GM23338 (cell line): ENCODE measurements at regions not wholly inside any gene's neighbourhood (a gene's known extent, or its start where the extent isn't known, plus 50 kb on each side); places are given as distances from the start of the nearest gene placed in this dataset.

Experiments
- ATAC-seq: fragments of 200-7000 bp; cut with Tn5 transposase; 3 replicates; pipeline ENCODE4 v1.9.1; 2020
- DNase-seq: peaks from one replicate; pipeline ENCODE4 v3.0.0-alpha.2; 2015; ENCODE audit warnings: low spot score
- H2AFZ ChIP-seq: fragments of 200-600 bp; sonication (generic); 2 replicates; pipeline ENCODE4 v1.8.0; 2016; ENCODE audit warnings: antibody characterized with exemption, mild to moderate bottlenecking, moderate library complexity
- H3F3A ChIP-seq: fragments of 200-600 bp; sonication (generic); replicated peaks from 2 replicates; pipeline ENCODE4 v1.8.0; 2017; ENCODE audit warnings: antibody characterized with exemption, mixed run types, low read depth
- H3K27ac ChIP-seq: fragments of 200-600 bp; sonication (generic); 2 replicates; pipeline ENCODE4 v1.6.1; 2016; ENCODE audit warnings: low read depth
- H3K27me3 ChIP-seq: fragments of 200-600 bp; sonication (generic); 2 replicates; pipeline ENCODE4 v1.8.0; 2016; ENCODE audit warnings: mild to moderate bottlenecking, mixed run types, moderate library complexity; ENCODE audit not compliant: insufficient read depth
- H3K36me3 ChIP-seq: fragments of 200-600 bp; sonication (generic); 2 replicates; pipeline ENCODE4 v1.8.0; 2016; ENCODE audit warnings: mild to moderate bottlenecking; ENCODE audit not compliant: insufficient read depth
- H3K4me1 ChIP-seq: fragments of 200-600 bp; sonication (generic); 2 replicates; pipeline ENCODE4 v1.8.0; 2016; ENCODE audit warnings: mild to moderate bottlenecking, moderate library complexity; ENCODE audit not compliant: insufficient read depth
- H3K4me2 ChIP-seq: fragments of 200-600 bp; sonication (generic); 2 replicates; pipeline ENCODE4 v1.7.1; 2017; ENCODE audit warnings: mixed run types
- H3K4me3 ChIP-seq: fragments of 200-600 bp; sonication (generic); 2 replicates; pipeline ENCODE4 v1.6.1; 2016; ENCODE audit warnings: mixed run types
- H3K79me2 ChIP-seq: fragments of 200-600 bp; sonication (generic); replicated peaks from 2 replicates; pipeline ENCODE4 v1.8.0; 2017; ENCODE audit warnings: mild to moderate bottlenecking; ENCODE audit not compliant: insufficient read depth
- H3K9me2 ChIP-seq: fragments of 200-600 bp; sonication (generic); 2 replicates; pipeline ENCODE4 v1.8.0; 2017; ENCODE audit not compliant: insufficient read depth
- H4K20me1 ChIP-seq: fragments of 200-600 bp; sonication (generic); replicated peaks from 2 replicates; pipeline ENCODE4 v1.8.0; 2017; ENCODE audit warnings: mild to moderate bottlenecking; ENCODE audit not compliant: insufficient read depth
- H3K27ac Mint-ChIP-seq: 2 replicates; pipeline ENCODE4 v1.8.0; 2020; ENCODE audit warnings: inconsistent platforms, mild to moderate bottlenecking, moderate library complexity, mixed read lengths
- H3K27me3 Mint-ChIP-seq: 3 replicates; pipeline ENCODE4 v1.8.0; 2022; ENCODE audit warnings: low read depth, mild to moderate bottlenecking, moderate library complexity, mixed read lengths, inconsistent platforms; ENCODE audit not compliant: insufficient read depth, poor library complexity
- H3K36me3 Mint-ChIP-seq: 3 replicates; pipeline ENCODE4 v1.8.0; 2021; ENCODE audit warnings: low read depth, mild to moderate bottlenecking, inconsistent platforms, moderate library complexity, mixed read lengths
- H3K4me1 Mint-ChIP-seq: 3 replicates; pipeline ENCODE4 v1.8.0; 2020; ENCODE audit warnings: mild to moderate bottlenecking, inconsistent platforms, mixed read lengths
- H3K4me3 Mint-ChIP-seq: 3 replicates; pipeline ENCODE4 v1.8.0; 2021; ENCODE audit warnings: moderate library complexity, mild to moderate bottlenecking, inconsistent platforms, mixed read lengths
- H3K9me3 Mint-ChIP-seq: 3 replicates; pipeline ENCODE4 v1.8.0; 2020; ENCODE audit warnings: moderate library complexity, mild to moderate bottlenecking, inconsistent platforms, mixed read lengths
- ETS1 ChIP-seq: IDR thresholded peaks from 2 replicates; pipeline ENCODE4 v1.6.1; 2016; ENCODE audit warnings: antibody characterized with exemption
- EZH2phosphoT487 ChIP-seq: fragments of 200-600 bp; sonication (generic); IDR thresholded peaks from one replicate; pipeline ENCODE4 v1.8.1; 2018; ENCODE audit warnings: antibody characterized with exemption; ENCODE audit not compliant: unreplicated experiment
- JUNB ChIP-seq: IDR thresholded peaks from one replicate; pipeline ENCODE4 v1.6.1; 2016; ENCODE audit warnings: antibody characterized with exemption; ENCODE audit not compliant: unreplicated experiment
- POLR2AphosphoS5 ChIP-seq: IDR thresholded peaks from 2 replicates; pipeline ENCODE4 v1.6.1; 2016; ENCODE audit warnings: antibody characterized with exemption, low read depth
- REST ChIP-seq: IDR thresholded peaks from one replicate; pipeline ENCODE4 v1.6.1; 2018; ENCODE audit warnings: antibody characterized with exemption; ENCODE audit not compliant: unreplicated experiment
- STAT1 ChIP-seq: IDR thresholded peaks from one replicate; pipeline ENCODE4 v1.6.1; 2016; ENCODE audit warnings: antibody characterized with exemption; ENCODE audit not compliant: unreplicated experiment
- ZNF114 ChIP-seq: fragments of 250-450 bp; sonication (Bioruptor Pico); IDR thresholded peaks from 2 replicates; pipeline ENCODE4 v1.5.0; 2020; ENCODE audit warnings: mild to moderate bottlenecking, moderate library complexity
- ZNF462 ChIP-seq: fragments of 250-450 bp; sonication (Bioruptor Pico); IDR thresholded peaks from 2 replicates; pipeline ENCODE4 v1.5.0; 2020; ENCODE audit warnings: mild to moderate bottlenecking, moderate library complexity

- no peaks in the 10 kb centered on the region for H3K4me1 ChIP-seq
- no peak overlapping the region for H3K4me2 ChIP-seq
- H3K4me3 ChIP-seq, result no peak overlapping the region
- H4K20me1 ChIP-seq, result no peaks in the 10 kb centered on the region
- H3F3A ChIP-seq, result no peaks in the 10 kb centered on the region
- Mint-ChIP-seq H3K27ac (no peak overlapping the region), H3K27me3 (peaks cover 2% of the 10 kb centered on the region), H3K4me3 (no peak overlapping the region), H3K36me3 (no peaks in the 10 kb centered on the region), H3K9me3 (no peaks in the 10 kb centered on the region), H3K4me1 (peaks cover 4% of the 10 kb centered on the region; the same call in 2 of the 3 replicates)
- H3K79me2 ChIP-seq, result no peaks in the 10 kb centered on the region
- H3K27ac ChIP-seq, result no peak overlapping the region
- TF ChIP-seq STAT1, result no peak
- TF ChIP-seq REST, result no peak
- TF ChIP-seq ETS1, result no peak
- TF ChIP-seq JUNB, result no peak
- no peak for TF ChIP-seq POLR2AphosphoS5
- no peak overlapping the region for H2AFZ ChIP-seq
- H3K9me2 ChIP-seq, result no peaks in the 10 kb centered on the region
- no peaks in the 10 kb centered on the region for H3K36me3 ChIP-seq
- DNase-seq (no peak), ATAC-seq (no peak)
- H3K27me3 ChIP-seq, result no peaks in the 10 kb centered on the region
These were observed 554.1 kb downstream of the MATN1 start for GRCh38 chr1:30169269-30169668.

GRCh38 chr1:30166174-30166573 lies 557.2 kb downstream of the MATN1 start:
- DNase-seq (no peak), ATAC-seq (no peak)
- Histone ChIP-seq H3K79me2 (no peaks in the 10 kb centered on the region), H3K4me2 (no peak overlapping the region), H3K9me2 (no peaks in the 10 kb centered on the region), H2AFZ (peak overlapping the region; percentile 16; the same call in 1 of the 2 replicates), H4K20me1 (no peaks in the 10 kb centered on the region), H3K27ac (no peak overlapping the region), H3F3A (no peaks in the 10 kb centered on the region), H3K4me1 (no peaks in the 10 kb centered on the region), H3K36me3 (no peaks in the 10 kb centered on the region), H3K4me3 (no peak overlapping the region), H3K27me3 (no peaks in the 10 kb centered on the region)
- Mint-ChIP-seq H3K4me1 (no peaks in the 10 kb centered on the region), H3K27ac (no peak overlapping the region), H3K36me3 (no peaks in the 10 kb centered on the region), H3K4me3 (no peak overlapping the region), H3K27me3 (peaks cover 6% of the 10 kb centered on the region), H3K9me3 (no peaks in the 10 kb centered on the region)
- TF ChIP-seq ZNF114 (CRISPR knock-in tag) (no peak), REST (no peak), STAT1 (no peak), EZH2phosphoT487 (no peak), ZNF462 (CRISPR knock-in tag) (no peak)
